Esophagus squamous epithelium (tissue), 5 donors: ENCODE measurements at regions not wholly inside any gene's neighbourhood (a gene's known extent, or its start where the extent isn't known, plus 50 kb on each side); places are given as distances from the start of the nearest gene placed in this dataset.
"Not testable (repeated sequence)": the region's sequence is repeated elsewhere in the genome, so short reads cannot be mapped to it uniquely, and the experiment has no call there.

Experiments used
- DNase-seq: peaks from one replicate; lab custom pipeline; 2025; lab: John Stamatoyannopoulos, UW
- H3K27ac ChIP-seq, 4 donors: fragments of 200-600 bp; sonication (generic); one replicate each; pipeline ENCODE4 v1.5.1; 2016 to 2019; ENCODE audit warnings: mild to moderate bottlenecking in 1 of 4
- H3K27me3 ChIP-seq, 4 donors: fragments of 200-600 bp; sonication (generic); 1 replicate in 3 of 4; 2 replicates in 1 of 4; pipeline versions ENCODE4 v1.5.1 to v1.6.0; 2017 to 2021; ENCODE audit warnings: antibody characterized with exemption in 1 of 4
- H3K36me3 ChIP-seq, 3 donors: fragments of 200-600 bp; sonication (generic); one replicate each; pipeline ENCODE4 v1.5.1; 2016 to 2019
- H3K4me1 ChIP-seq, 3 donors: fragments of 200-600 bp; sonication (generic); one replicate each; pipeline ENCODE4 v1.5.1; 2017 to 2019
- H3K4me3 ChIP-seq, 4 donors: fragments of 200-600 bp; sonication (generic); 1 replicate in 3 of 4; 2 replicates in 1 of 4; pipeline ENCODE4 v1.5.1; 2016 to 2019; ENCODE audit warnings: mild to moderate bottlenecking in 2 of 4, moderate library complexity in 1 of 4
- H3K9me3 ChIP-seq, 3 donors: fragments of 200-600 bp; sonication (generic); one replicate each; pipeline ENCODE4 v1.5.1; 2016 to 2019
- POLR2A ChIP-seq, 4 donors: fragments of 450-650 bp; IDR thresholded peaks; one replicate each; pipeline ENCODE4 v1.6.1; 2017; ENCODE audit warnings: antibody characterized with exemption in 4 of 4, mild to moderate bottlenecking in 4 of 4, moderate library complexity in 3 of 4
- whole genome bisulfite sequencing, 2 donors: methylation state at CpG; one replicate each; pipeline ENCODE4 v1.1.5; 2018; 5-methylcytosine and 5-hydroxymethylcytosine counted together
- intact Hi-C: fragments of 100-400 bp; cut with DNase I; formaldehyde crosslinking; loops from one replicate; pipeline ENCODE4 v1.15.0; 2022
- TF ChIP-seq, protein P1 (sequence below), 6 experiments: fragments of 450-650 bp in 4 of 6; fragments of 200-600 bp in 2 of 6; sonication (generic) in 2 of 6; IDR thresholded peaks; one replicate each; pipeline ENCODE4 v1.5.1; 2016 to 2019; ENCODE audit warnings: antibody characterized with exemption in 6 of 6, mild to moderate bottlenecking in 4 of 6, moderate library complexity in 4 of 6
- donor health status: DM: yes; HTN: yes; CAD: no.

DNA sequence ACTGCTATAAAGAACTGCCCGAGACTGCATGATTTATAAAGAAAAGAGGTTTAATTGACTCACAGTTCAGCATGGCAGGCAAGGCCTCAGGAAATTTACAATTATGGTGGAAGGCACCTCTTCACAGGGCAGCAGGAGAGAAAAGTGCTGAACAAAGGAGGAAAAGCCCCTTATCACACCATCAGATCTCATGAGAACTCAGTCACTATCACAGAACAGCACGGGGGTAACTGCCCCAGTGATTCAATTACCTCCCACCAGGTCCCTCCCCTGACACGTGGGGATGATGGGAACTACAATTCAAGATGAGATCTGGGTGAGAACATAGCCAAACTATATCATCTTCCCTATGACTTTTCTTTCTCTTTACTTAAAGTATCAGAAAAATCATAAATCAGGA lies 104.0 kb upstream of the SYN3 start:
- H3K4me3 ChIP-seq, result no peak overlapping the region
- no peaks in the 10 kb centered on the region for H3K9me3 ChIP-seq
- DNase-seq, result no peak
- no peaks in the 10 kb centered on the region for H3K36me3 ChIP-seq
- WGBS, 2 donors, result 36 to 42% methylated on average over 3 of the region's 3 CpGs
- intact Hi-C loops, result no loop called here
- H3K4me1 ChIP-seq, result no peaks in the 10 kb centered on the region
- no peak for TF ChIP-seq POLR2A (IDR thresholded peaks at IDR 0.05)
- TF ChIP-seq, protein P1, sequence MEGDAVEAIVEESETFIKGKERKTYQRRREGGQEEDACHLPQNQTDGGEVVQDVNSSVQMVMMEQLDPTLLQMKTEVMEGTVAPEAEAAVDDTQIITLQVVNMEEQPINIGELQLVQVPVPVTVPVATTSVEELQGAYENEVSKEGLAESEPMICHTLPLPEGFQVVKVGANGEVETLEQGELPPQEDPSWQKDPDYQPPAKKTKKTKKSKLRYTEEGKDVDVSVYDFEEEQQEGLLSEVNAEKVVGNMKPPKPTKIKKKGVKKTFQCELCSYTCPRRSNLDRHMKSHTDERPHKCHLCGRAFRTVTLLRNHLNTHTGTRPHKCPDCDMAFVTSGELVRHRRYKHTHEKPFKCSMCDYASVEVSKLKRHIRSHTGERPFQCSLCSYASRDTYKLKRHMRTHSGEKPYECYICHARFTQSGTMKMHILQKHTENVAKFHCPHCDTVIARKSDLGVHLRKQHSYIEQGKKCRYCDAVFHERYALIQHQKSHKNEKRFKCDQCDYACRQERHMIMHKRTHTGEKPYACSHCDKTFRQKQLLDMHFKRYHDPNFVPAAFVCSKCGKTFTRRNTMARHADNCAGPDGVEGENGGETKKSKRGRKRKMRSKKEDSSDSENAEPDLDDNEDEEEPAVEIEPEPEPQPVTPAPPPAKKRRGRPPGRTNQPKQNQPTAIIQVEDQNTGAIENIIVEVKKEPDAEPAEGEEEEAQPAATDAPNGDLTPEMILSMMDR (IDR thresholded peaks at IDR 0.05), result no peak
- H3K27me3 ChIP-seq, result no peaks in the 10 kb centered on the region
- no peak overlapping the region for H3K27ac ChIP-seq

DNA sequence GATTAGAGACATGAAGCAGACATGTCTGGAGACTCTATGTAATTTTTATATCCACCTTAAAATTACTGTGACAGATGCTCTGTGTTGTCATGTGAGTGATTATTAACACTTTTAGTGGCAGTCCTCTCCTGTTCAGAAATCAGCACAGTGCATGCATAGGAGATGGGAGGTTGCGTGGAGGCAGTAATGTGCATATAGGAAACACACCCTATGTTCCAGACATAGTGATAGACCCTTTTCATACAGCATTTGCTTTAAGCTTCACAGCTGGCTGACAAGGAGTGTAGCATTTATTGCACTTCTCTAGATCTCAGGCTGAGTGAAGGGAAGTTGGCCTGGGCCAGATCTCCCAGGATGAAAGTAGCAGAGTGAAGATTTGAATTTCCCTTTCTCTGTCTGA lies 102.3 kb upstream of the SYN3 start:
- no peak overlapping the region for H3K27ac ChIP-seq
- H3K9me3 ChIP-seq, result peaks cover 0 to under 1% (median 0%) of the 10 kb centered on the region in 3 donors
- no peak for DNase-seq
- no peaks in the 10 kb centered on the region for H3K27me3 ChIP-seq
- no peaks in the 10 kb centered on the region for H3K4me1 ChIP-seq
- no peak for TF ChIP-seq POLR2A (IDR thresholded peaks at IDR 0.05)
- TF ChIP-seq, protein P1 (IDR thresholded peaks at IDR 0.05), result no peak
- intact Hi-C loops, result no loop called here
- WGBS, 2 donors, result 91 to 100% methylated on average over 1 of the region's 1 CpG
- H3K36me3 ChIP-seq, result no peaks in the 10 kb centered on the region
- no peak overlapping the region for H3K4me3 ChIP-seq

DNA sequence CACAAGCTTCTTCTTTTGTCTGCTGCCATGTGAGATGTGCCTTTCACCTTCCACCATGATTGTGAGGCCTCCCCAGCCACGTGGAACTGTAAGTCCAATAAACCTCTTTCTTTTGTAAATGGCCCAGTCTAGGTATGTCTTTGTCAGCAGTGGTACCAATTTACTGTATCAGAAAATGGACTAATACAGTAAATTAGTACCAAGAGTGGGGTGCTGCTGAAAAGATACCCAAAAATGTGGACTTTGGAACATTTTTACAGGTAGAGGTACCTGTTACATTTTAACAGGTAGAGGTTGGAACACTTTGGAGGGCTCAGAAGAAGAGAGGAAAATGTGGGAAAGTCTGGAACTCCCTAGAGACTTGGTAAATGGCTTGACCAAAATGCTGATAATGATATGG lies 96.8 kb upstream of the SYN3 start:
- whole genome bisulfite sequencing, 2 donors, result 33 to 43% methylated on average over 1 of the region's 1 CpG
- intact Hi-C loops, result not testable (repeated sequence)

DNA sequence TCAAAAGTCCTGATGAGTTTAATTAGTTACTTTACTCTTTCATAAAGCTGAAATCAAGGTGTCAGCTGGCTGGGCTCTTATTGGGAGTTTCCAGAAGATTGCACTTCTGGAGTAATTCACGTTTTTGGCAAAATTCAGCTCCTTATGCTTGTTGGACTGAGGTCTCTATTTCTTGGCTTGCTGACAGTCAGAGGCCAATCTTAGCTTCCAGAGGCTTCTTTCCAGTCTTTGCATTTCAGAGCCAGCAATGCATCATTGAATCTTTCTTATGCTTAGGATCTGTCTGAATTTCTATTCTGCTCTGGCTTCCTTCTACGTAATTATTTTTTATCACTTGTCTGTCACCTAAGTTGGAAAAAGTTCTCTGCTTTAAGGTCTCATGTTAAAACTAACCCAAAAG lies 91.4 kb upstream of the SYN3 start:
- Histone ChIP-seq H3K4me3 (no peak overlapping the region), H3K27ac (no peak overlapping the region), H3K36me3 (no peaks in the 10 kb centered on the region), H3K27me3 (no peaks in the 10 kb centered on the region), H3K4me1 (no peaks in the 10 kb centered on the region), H3K9me3 (peaks cover 0 to 3% (median 0%) of the 10 kb centered on the region in 3 donors)
- no peak for DNase-seq
- WGBS, 2 donors, result 53 to 63% methylated on average over 2 of the region's 2 CpGs
- TF ChIP-seq POLR2A (IDR thresholded peaks at IDR 0.05), result no peak
- TF ChIP-seq, protein P1 (IDR thresholded peaks at IDR 0.05), result no peak
- intact Hi-C loops, result no loop called here

More for the DNA sequence above, 96.8 kb upstream of the SYN3 start:
- not testable (repeated sequence) for H3K27me3 ChIP-seq, H3K4me3 ChIP-seq, H3K36me3 ChIP-seq, DNase-seq, H3K27ac ChIP-seq, H3K4me1 ChIP-seq
- H3K9me3 ChIP-seq, result peaks cover 0 to 11% (median 7%) of the 10 kb centered on the region in 3 donors

DNA sequence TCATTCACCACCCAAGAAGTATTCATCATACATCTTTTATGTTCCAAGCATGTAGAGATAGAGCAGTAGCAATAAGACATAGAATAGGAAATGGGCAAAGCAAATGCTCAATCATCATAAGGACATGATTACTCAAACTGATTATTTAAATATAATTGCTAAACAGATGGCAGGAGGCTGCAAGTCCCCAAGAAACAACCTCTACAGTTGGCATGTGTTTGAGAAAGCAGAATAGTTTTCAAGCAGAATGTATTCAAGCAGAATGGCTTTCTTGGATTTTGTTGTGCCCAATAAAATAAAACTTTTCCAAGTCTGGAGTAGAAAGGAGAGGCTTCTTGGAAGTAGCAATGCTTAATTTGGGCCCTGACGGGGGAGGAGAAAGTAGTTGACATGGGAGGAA lies 86.5 kb upstream of the SYN3 start:
- H3K9me3 ChIP-seq, result no peaks in the 10 kb centered on the region
- H3K4me1 ChIP-seq, result no peaks in the 10 kb centered on the region
- H3K36me3 ChIP-seq, result no peaks in the 10 kb centered on the region
- no peak overlapping the region for H3K4me3 ChIP-seq
- no peak for DNase-seq
- TF ChIP-seq, protein P1 (IDR thresholded peaks at IDR 0.05), result no peak
- no peak for TF ChIP-seq POLR2A (IDR thresholded peaks at IDR 0.05)
- 71 to 89% methylated on average over 1 of the region's 1 CpG for whole genome bisulfite sequencing, 2 donors
- intact Hi-C loops, result no loop called here
- no peak overlapping the region for H3K27ac ChIP-seq
- no peaks in the 10 kb centered on the region for H3K27me3 ChIP-seq
